Progenitor cell of endocrine pancreas (in vitro differentiated cells): ENCODE measurements at regions not wholly inside any gene's neighbourhood (a gene's known extent, or its start where the extent isn't known, plus 50 kb on each side); places are given as distances from the start of the nearest gene placed in this dataset.

ENCODE experiments used
- DNase-seq: peaks from one replicate; pipeline ENCODE4 v3.0.0; 2021; ENCODE audit warnings: low spot score; ENCODE audit not compliant: unreplicated experiment
- H3K27ac Mint-ChIP-seq: 2 replicates; pipeline ENCODE4 v1.8.0; 2021; ENCODE audit warnings: mild to moderate bottlenecking, moderate library complexity, mixed read lengths
- H3K27me3 Mint-ChIP-seq: 2 replicates; pipeline ENCODE4 v1.8.0; 2021; ENCODE audit warnings: mixed read lengths
- H3K36me3 Mint-ChIP-seq: 2 replicates; pipeline ENCODE4 v1.8.0; 2022; ENCODE audit warnings: mixed read lengths; ENCODE audit not compliant: insufficient read depth
- H3K4me1 Mint-ChIP-seq: 2 replicates; pipeline ENCODE4 v1.8.0; 2021; ENCODE audit warnings: low read depth, mixed read lengths
- H3K4me3 Mint-ChIP-seq: 2 replicates; pipeline ENCODE4 v1.8.0; 2021; ENCODE audit warnings: low read depth, mild to moderate bottlenecking, moderate library complexity, mixed read lengths
- H3K9me3 Mint-ChIP-seq: 2 replicates; pipeline ENCODE4 v1.8.0; 2021; ENCODE audit warnings: low read depth, mixed read lengths
- TF ChIP-seq, protein P1 (sequence below): fragments of 200-600 bp; sonication (generic); IDR thresholded peaks from one replicate; pipeline ENCODE4 v1.5.0; 2021; ENCODE audit warnings: antibody characterized with exemption, mild to moderate bottlenecking; ENCODE audit not compliant: unreplicated experiment

DNA sequence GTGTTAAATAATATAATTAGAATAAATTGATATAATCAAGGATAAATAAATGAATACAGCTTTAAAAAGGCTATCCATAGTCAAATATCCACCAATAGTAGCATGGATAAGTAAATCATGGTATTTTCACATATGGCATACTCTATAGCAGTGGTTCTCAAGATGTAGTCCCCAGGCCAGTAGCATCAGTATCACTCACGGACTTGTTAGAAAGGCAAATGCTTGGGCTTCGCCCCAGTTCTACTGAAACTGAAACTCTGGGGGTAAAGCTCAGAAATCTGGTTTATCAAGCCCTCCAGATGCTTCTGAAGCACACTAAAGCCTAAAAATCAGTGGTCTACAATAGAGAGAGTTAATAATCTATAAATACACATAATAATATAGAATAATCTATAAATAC is 261.6 kb upstream of the TTC14 start:
- TF ChIP-seq, protein P1, sequence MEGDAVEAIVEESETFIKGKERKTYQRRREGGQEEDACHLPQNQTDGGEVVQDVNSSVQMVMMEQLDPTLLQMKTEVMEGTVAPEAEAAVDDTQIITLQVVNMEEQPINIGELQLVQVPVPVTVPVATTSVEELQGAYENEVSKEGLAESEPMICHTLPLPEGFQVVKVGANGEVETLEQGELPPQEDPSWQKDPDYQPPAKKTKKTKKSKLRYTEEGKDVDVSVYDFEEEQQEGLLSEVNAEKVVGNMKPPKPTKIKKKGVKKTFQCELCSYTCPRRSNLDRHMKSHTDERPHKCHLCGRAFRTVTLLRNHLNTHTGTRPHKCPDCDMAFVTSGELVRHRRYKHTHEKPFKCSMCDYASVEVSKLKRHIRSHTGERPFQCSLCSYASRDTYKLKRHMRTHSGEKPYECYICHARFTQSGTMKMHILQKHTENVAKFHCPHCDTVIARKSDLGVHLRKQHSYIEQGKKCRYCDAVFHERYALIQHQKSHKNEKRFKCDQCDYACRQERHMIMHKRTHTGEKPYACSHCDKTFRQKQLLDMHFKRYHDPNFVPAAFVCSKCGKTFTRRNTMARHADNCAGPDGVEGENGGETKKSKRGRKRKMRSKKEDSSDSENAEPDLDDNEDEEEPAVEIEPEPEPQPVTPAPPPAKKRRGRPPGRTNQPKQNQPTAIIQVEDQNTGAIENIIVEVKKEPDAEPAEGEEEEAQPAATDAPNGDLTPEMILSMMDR = no peak
- no peaks in the 10 kb centered on the region for H3K4me1 Mint-ChIP-seq
- H3K36me3 Mint-ChIP-seq = no peaks in the 10 kb centered on the region
- no peaks in the 10 kb centered on the region for H3K9me3 Mint-ChIP-seq
- H3K4me3 Mint-ChIP-seq = no peak overlapping the region
- no peak overlapping the region for H3K27ac Mint-ChIP-seq
- H3K27me3 Mint-ChIP-seq = no peaks in the 10 kb centered on the region
- DNase-seq = no peak

DNA sequence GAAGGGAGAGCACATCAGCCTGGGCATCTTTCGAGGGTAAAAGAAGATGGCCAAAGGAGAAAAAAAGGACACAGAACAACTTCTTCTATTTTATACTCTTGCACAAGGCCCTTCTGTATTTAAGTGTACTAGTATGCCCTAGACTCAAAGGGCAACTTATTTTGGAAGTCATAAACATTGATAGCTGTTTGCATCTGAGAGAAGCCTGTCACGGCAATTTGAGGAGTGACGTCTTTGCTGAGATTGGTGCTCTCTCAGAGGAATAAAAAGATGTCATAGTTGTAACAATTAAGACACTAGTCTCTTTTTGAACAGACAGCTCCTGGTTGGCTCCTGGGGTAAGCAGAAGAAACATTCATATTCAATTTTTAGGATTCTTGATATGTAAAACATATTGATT is 260.4 kb upstream of the TTC14 start:
- Mint-ChIP-seq H3K4me3 (no peak overlapping the region), H3K4me1 (no peaks in the 10 kb centered on the region), H3K36me3 (no peaks in the 10 kb centered on the region), H3K27ac (no peak overlapping the region), H3K9me3 (no peaks in the 10 kb centered on the region), H3K27me3 (no peaks in the 10 kb centered on the region)
- DNase-seq = no peak
- TF ChIP-seq, protein P1 = no peak

DNA sequence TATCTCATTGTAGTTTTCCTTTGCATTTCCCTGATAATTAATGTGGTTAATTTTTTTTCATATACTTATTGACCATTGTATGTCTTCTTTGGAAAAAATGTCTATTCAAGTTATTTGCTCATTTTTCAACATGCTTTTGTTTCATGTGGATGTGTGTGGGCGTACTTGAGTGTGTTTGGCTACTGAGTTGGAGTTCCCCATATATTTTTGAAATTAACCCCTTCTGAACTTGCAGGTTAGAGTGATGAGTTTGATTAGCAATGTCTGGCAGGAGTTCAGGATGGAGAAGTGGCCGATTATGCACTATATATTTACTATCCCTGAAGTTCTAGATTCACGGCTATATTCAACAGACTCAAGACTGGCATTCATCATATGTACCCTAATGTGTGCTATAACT is 250.4 kb upstream of the TTC14 start:
- no peak overlapping the region for H3K27ac Mint-ChIP-seq
- no peaks in the 10 kb centered on the region for H3K9me3 Mint-ChIP-seq
- TF ChIP-seq, protein P1 = no peak

DNA sequence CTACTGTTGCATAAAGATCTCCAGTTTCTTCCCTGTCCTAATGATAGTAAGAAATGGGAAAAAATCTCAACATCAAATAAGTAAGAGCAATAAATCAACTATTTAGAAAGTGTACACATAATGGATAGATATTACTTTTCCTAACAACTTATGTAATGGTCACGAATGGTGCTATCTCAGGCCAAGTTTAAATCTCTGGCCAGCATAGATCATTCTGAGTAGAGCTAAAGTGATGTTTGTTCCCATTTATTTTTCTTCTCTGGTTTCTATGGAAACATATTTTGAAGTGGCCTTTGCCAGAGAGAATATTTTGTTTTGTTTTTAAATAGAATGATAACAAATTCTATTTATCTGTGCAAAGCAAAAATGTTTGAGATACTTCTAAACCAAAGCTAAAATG is 249.7 kb upstream of the TTC14 start:
- H3K27me3 Mint-ChIP-seq = no peaks in the 10 kb centered on the region
- TF ChIP-seq, protein P1 = no peak
- DNase-seq = no peak
- H3K27ac Mint-ChIP-seq = no peak overlapping the region
- H3K4me3 Mint-ChIP-seq = no peak overlapping the region
- H3K36me3 Mint-ChIP-seq = no peaks in the 10 kb centered on the region
- no peaks in the 10 kb centered on the region for H3K9me3 Mint-ChIP-seq
- no peaks in the 10 kb centered on the region for H3K4me1 Mint-ChIP-seq

More for the DNA sequence above, 250.4 kb upstream of the TTC14 start:
- no peaks in the 10 kb centered on the region for H3K36me3 Mint-ChIP-seq
- H3K27me3 Mint-ChIP-seq = no peaks in the 10 kb centered on the region
- no peak overlapping the region for H3K4me3 Mint-ChIP-seq
- no peak for DNase-seq
- H3K4me1 Mint-ChIP-seq = no peaks in the 10 kb centered on the region

DNA sequence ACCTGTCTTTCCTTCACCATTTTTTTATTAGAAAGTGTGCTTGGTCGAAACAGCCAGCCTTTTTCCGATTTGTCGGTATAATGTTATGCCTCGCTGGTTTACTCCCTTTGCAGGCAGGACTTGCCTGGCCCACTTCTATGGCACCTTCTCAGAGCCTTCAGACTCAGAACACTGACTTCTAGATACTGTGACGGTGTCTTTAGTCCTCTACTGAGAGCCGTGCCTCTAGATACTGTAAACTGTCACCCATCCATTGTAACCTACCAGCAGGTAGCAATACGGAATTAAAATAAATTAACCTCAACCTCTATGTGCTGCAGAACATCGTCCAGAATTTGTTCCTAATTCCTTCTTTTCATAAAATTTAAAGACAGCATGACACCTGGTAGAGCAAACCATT is 247.7 kb upstream of the TTC14 start:
- H3K27me3 Mint-ChIP-seq = no peaks in the 10 kb centered on the region

More for the DNA sequence above, 247.7 kb upstream of the TTC14 start:
- Mint-ChIP-seq H3K27ac (no peak overlapping the region), H3K4me1 (no peaks in the 10 kb centered on the region), H3K4me3 (no peak overlapping the region), H3K9me3 (no peaks in the 10 kb centered on the region), H3K36me3 (no peaks in the 10 kb centered on the region)
- DNase-seq = no peak
- TF ChIP-seq, protein P1 = no peak
